ENCODE measurements at regions not wholly inside any gene's neighbourhood (a gene's known extent, or its start where the extent isn't known, plus 50 kb on each side); places are given as distances from the start of the nearest gene placed in this dataset.

DNA sequence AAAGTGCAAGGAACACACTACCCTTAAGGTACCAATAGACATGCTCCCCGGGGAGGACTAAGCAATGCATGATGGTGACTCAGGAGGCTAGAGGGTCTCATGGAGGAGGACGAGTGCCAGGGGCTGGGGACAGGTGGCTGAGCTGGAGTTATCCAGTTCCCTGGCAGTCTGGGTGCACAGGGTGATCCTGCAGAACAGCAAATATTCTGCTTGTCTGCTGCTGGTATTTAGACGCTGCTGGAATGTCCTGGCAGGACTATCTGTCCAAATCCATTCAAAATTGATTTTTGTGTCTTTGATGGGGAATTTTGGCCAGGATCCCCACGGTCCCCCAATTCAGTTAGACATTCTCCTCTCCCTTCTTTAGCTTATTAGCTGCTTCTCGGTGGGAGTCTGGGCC, 138.7 kb downstream of the C12orf75 start:
- TF ChIP-seq, protein P1, sequence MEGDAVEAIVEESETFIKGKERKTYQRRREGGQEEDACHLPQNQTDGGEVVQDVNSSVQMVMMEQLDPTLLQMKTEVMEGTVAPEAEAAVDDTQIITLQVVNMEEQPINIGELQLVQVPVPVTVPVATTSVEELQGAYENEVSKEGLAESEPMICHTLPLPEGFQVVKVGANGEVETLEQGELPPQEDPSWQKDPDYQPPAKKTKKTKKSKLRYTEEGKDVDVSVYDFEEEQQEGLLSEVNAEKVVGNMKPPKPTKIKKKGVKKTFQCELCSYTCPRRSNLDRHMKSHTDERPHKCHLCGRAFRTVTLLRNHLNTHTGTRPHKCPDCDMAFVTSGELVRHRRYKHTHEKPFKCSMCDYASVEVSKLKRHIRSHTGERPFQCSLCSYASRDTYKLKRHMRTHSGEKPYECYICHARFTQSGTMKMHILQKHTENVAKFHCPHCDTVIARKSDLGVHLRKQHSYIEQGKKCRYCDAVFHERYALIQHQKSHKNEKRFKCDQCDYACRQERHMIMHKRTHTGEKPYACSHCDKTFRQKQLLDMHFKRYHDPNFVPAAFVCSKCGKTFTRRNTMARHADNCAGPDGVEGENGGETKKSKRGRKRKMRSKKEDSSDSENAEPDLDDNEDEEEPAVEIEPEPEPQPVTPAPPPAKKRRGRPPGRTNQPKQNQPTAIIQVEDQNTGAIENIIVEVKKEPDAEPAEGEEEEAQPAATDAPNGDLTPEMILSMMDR (IDR thresholded peaks at IDR 0.05), result no peak
- intact Hi-C loops (cut with DNase I, micrococcal nuclease), result no loop called here
- DNase-seq (no peak), ATAC-seq (no peak)
- Histone ChIP-seq H3K4me3 (no peak overlapping the region), H3K4me1 (ENCODE audit: low read depth) (no peaks in the 10 kb centered on the region), H3K36me3 (ENCODE audit: low read depth) (no peaks in the 10 kb centered on the region), H3K9me3 (no peaks in the 10 kb centered on the region)

DNA sequence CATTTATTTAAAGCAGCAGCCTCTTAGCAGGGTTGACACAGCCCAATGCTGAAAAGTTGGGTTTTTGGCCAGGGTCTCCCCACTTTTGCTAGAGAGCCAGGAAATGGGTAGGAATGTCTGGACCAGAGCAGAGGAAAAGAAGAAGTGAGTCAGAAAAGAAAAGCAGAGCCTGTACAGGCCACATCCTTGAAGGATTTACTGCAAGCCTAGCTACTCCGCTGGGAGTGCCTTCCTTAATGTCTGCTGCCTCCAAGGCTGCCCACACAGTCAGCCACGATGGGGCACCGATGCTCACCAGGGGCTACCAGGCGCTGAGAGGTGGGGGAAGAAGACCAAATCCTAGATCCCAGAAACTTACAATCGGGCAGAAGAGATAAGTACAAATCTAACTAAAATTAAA, 139.2 kb downstream of the C12orf75 start:
- TF ChIP-seq, protein P1 (IDR thresholded peaks at IDR 0.05), result no peak
- Histone ChIP-seq H3K36me3 (ENCODE audit: low read depth) (no peaks in the 10 kb centered on the region), H3K4me1 (ENCODE audit: low read depth) (no peaks in the 10 kb centered on the region), H3K4me3 (no peak overlapping the region), H3K9me3 (no peaks in the 10 kb centered on the region)
- no peak for DNase-seq
- intact Hi-C loops (cut with DNase I, micrococcal nuclease), result no loop called here
- no peak for ATAC-seq

DNA sequence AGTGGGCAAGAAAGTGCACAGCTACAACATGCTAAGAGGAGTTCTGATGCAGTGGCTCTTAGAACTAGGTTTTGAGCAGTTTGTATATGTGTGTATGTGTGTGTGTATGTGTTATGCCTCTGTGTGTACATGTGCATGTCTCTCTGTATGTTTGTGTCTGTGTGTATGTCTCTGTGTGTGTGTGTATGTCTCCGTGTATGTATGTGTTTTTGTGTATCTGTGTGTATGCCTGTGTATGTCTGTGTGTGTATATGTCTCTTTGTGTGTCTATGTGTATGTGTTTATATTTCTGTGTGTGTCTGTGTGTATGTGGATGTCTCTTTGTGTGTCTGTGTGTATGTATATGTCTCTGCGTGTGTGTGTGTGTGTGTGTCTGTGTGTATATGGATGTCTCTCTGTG, 139.6 kb downstream of the C12orf75 start:
- Histone ChIP-seq H3K36me3 (ENCODE audit: low read depth) (no peaks in the 10 kb centered on the region), H3K4me3 (no peak overlapping the region), H3K9me3 (no peaks in the 10 kb centered on the region), H3K4me1 (ENCODE audit: low read depth) (no peaks in the 10 kb centered on the region)
- TF ChIP-seq, protein P1 (IDR thresholded peaks at IDR 0.05), result no peak
- ATAC-seq (no peak), DNase-seq (no peak)
- intact Hi-C loops (cut with DNase I, micrococcal nuclease), result no loop called here

DNA sequence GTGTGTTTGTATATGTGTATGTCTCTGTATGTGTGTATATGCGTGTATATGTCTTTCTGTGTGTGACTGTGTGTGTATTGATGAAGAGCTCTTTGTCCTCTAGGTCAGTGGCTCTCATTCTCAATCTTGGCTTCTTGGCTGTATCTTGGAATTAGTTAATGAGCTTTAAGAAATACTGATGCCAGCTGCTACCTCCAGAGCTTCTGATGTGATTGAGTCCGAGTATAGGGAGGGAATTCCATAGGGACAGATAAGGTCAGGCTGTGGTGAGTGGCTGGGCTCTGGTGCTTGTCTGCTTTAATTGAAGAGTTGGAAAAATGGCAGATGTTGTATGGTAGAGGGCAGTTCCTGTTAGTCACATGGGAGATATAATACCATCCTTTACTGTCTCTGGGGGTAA, 140.1 kb downstream of the C12orf75 start:
- DNase-seq, result no peak
- intact Hi-C loops (cut with DNase I, micrococcal nuclease), result no loop called here
- Histone ChIP-seq H3K4me3 (no peak overlapping the region), H3K9me3 (no peaks in the 10 kb centered on the region), H3K36me3 (ENCODE audit: low read depth) (no peaks in the 10 kb centered on the region), H3K4me1 (ENCODE audit: low read depth) (no peaks in the 10 kb centered on the region)
- TF ChIP-seq, protein P1 (IDR thresholded peaks at IDR 0.05), result no peak
- no peak for ATAC-seq

DNA sequence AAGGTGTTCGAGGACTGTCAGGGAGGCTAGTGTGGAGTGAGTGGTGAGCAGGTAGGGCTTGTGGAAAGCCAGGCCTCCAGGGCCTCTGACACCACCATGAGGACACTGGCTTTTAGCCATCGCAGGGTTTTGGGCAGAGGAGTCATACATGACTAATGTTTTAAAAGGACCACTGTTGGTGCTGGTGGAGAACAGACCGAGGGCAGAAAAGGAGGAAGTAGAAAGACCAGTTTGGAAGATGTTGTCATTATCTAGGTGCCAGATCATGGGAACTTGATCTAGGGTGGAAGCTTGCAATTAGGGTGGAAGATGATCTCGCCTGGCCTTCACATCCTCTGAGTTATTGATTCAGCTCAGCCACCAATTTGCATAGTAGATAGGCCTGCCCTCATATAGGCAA, 144.2 kb downstream of the C12orf75 start:
- TF ChIP-seq, protein P1 (IDR thresholded peaks at IDR 0.05), result no peak
- no peaks in the 10 kb centered on the region for H3K4me1 ChIP-seq (ENCODE audit: low read depth)
- intact Hi-C loops (cut with DNase I, micrococcal nuclease), result no loop called here
- DNase-seq (no peak), ATAC-seq (no peak)
- H3K9me3 ChIP-seq, result no peaks in the 10 kb centered on the region
- H3K36me3 ChIP-seq (ENCODE audit: low read depth), result no peaks in the 10 kb centered on the region
- H3K4me3 ChIP-seq, result no peak overlapping the region

DNA sequence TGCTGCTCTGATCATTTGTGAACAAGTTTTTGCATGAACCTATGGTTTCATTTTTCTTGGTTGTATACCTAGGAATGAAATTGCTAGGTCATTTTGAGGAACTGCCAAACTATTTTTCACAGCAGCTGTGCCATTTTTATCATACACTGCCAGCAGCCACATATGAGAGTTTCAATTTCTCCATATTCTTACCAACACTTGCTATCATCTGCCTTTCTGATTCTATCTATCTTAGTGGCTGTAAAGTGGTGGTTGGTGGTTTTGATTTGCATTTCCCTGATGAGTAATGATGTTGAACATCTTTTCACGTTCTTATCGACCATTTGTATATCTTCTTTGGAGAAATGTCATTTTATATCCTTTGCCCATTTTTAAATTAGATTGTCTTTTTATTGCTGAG, 146.1 kb downstream of the C12orf75 start:
- Histone ChIP-seq H3K9me3 (no peaks in the 10 kb centered on the region), H3K4me3 (no peak overlapping the region), H3K36me3 (ENCODE audit: low read depth) (no peaks in the 10 kb centered on the region), H3K4me1 (ENCODE audit: low read depth) (no peaks in the 10 kb centered on the region)
- intact Hi-C loops (cut with DNase I, micrococcal nuclease), result no loop called here
- ATAC-seq (no peak), DNase-seq (no peak)
- TF ChIP-seq, protein P1 (IDR thresholded peaks at IDR 0.05), result no peak

Measured in mucosa of descending colon (tissue), 3 donors.